Liver (tissue), 8 donors: ENCODE measurements at regions not wholly inside any gene's neighbourhood (a gene's known extent, or its start where the extent isn't known, plus 50 kb on each side); places are given as distances from the start of the nearest gene placed in this dataset.

Source experiments
- DNase-seq: peaks from one replicate; pipeline ENCODE4 v3.0.0-alpha.2; 2017; ENCODE audit warnings: low spot score
- H3K27ac ChIP-seq, 2 donors: one replicate each; pipeline ENCODE4 v1.7.0; 2013; ENCODE audit warnings: inconsistent platforms in 2 of 2, low read length in 2 of 2, control low read depth in 1 of 2, low read depth in 1 of 2, mild to moderate bottlenecking in 1 of 2
- H3K27me3 ChIP-seq, 4 donors: one replicate each; pipeline versions ENCODE4 v1.6.1 to v1.7.0; 2013; ENCODE audit warnings: low read length in 3 of 4, inconsistent platforms in 1 of 4, mild to moderate bottlenecking in 1 of 4, moderate library complexity in 1 of 4; ENCODE audit not compliant: control insufficient read depth in 4 of 4, insufficient read depth in 4 of 4
- H3K36me3 ChIP-seq, 4 donors: one replicate each; pipeline versions ENCODE4 v1.6.1 to v1.7.0; 2013; ENCODE audit warnings: low read length in 3 of 4, mild to moderate bottlenecking in 3 of 4, low read depth in 1 of 4, moderate library complexity in 1 of 4; ENCODE audit not compliant: control insufficient read depth in 4 of 4, insufficient read depth in 3 of 4
- H3K4me1 ChIP-seq, 4 donors: one replicate each; pipeline versions ENCODE4 v1.6.1 to v1.7.0; 2013; ENCODE audit warnings: low read length in 3 of 4, mild to moderate bottlenecking in 3 of 4, moderate library complexity in 1 of 4; ENCODE audit not compliant: control insufficient read depth in 4 of 4, insufficient read depth in 4 of 4
- H3K4me3 ChIP-seq, 3 donors: one replicate each; pipeline versions ENCODE4 v1.6.1 to v1.7.0; 2013; ENCODE audit warnings: low read length in 3 of 3, control low read depth in 1 of 3, low read depth in 1 of 3, mild to moderate bottlenecking in 1 of 3
- H3K9ac ChIP-seq, 2 donors: one replicate each; pipeline ENCODE4 v1.7.0; 2013; ENCODE audit warnings: low read length in 2 of 2, mild to moderate bottlenecking in 2 of 2, moderate library complexity in 2 of 2, control low read depth in 1 of 2, low read depth in 1 of 2
- H3K9me3 ChIP-seq, 4 donors: one replicate each; pipeline versions ENCODE4 v1.6.1 to v1.7.0; 2013; ENCODE audit warnings: low read length in 3 of 4; ENCODE audit not compliant: control insufficient read depth in 4 of 4
- EGR1 ChIP-seq, 2 donors: IDR thresholded peaks; 2 replicates each; pipeline ENCODE4 v1.6.1; 2016 to 2018; ENCODE audit warnings: antibody characterized with exemption in 2 of 2, low read depth in 2 of 2
- FOXA1 ChIP-seq: IDR thresholded peaks from 2 replicates; pipeline ENCODE4 v1.6.1; 2016; ENCODE audit warnings: antibody characterized with exemption
- FOXA2 ChIP-seq: IDR thresholded peaks from 2 replicates; pipeline ENCODE4 v1.6.1; 2016; ENCODE audit warnings: antibody characterized with exemption
- GABPA ChIP-seq, 2 donors: IDR thresholded peaks in 1 of 2; conservative IDR thresholded peaks in 1 of 2; 2 replicates each; pipeline ENCODE4 v1.6.1; 2016; ENCODE audit warnings: antibody characterized with exemption in 2 of 2, mild to moderate bottlenecking in 1 of 2, moderate library complexity in 1 of 2
- HNF4A ChIP-seq, 2 donors: conservative IDR thresholded peaks; 2 replicates each; pipeline ENCODE4 v1.6.1; 2016; ENCODE audit warnings: antibody characterized with exemption in 2 of 2, mild to moderate bottlenecking in 2 of 2
- HNF4G ChIP-seq: IDR thresholded peaks from 2 replicates; pipeline ENCODE4 v1.6.1; 2016; ENCODE audit warnings: antibody characterized with exemption
- JUND ChIP-seq, 2 donors: IDR thresholded peaks; 2 replicates each; pipeline ENCODE4 v1.6.1; 2016; ENCODE audit warnings: antibody characterized with exemption in 2 of 2
- MAX ChIP-seq: IDR thresholded peaks from 2 replicates; pipeline ENCODE4 v1.6.1; 2016; ENCODE audit warnings: antibody characterized with exemption
- NR2F2 ChIP-seq: IDR thresholded peaks from 2 replicates; pipeline ENCODE4 v1.6.1; 2016; ENCODE audit warnings: antibody characterized with exemption
- RAD21 ChIP-seq, 2 donors: IDR thresholded peaks; 2 replicates each; pipeline ENCODE4 v1.6.1; 2016; ENCODE audit warnings: antibody characterized with exemption in 2 of 2, mild to moderate bottlenecking in 2 of 2
- REST ChIP-seq: IDR thresholded peaks from 2 replicates; pipeline ENCODE4 v1.6.1; 2016; ENCODE audit warnings: antibody characterized with exemption, mild to moderate bottlenecking
- RXRA ChIP-seq, 2 donors: IDR thresholded peaks; 2 replicates each; pipeline ENCODE4 v1.6.1; 2017 to 2018; ENCODE audit warnings: antibody characterized with exemption in 2 of 2, mild to moderate bottlenecking in 1 of 2
- SP1 ChIP-seq: IDR thresholded peaks from 2 replicates; pipeline ENCODE4 v1.6.1; 2018; ENCODE audit warnings: antibody characterized with exemption, mild to moderate bottlenecking
- TAF1 ChIP-seq: conservative IDR thresholded peaks from 2 replicates; pipeline ENCODE4 v1.6.1; 2016; ENCODE audit warnings: antibody characterized with exemption, mild to moderate bottlenecking
- YY1 ChIP-seq: IDR thresholded peaks from 2 replicates; pipeline ENCODE4 v1.6.1; 2016; ENCODE audit warnings: antibody characterized with exemption, mild to moderate bottlenecking
- ZBTB33 ChIP-seq: IDR thresholded peaks from 2 replicates; pipeline ENCODE4 v1.6.1; 2016; ENCODE audit warnings: antibody characterized with exemption
- WGBS: extraction: QIAGEN DNeasy Blood & Tissue Kit; methylation state at CpG from one replicate; pipeline ENCODE4 v1.1.7; 2013; 5-methylcytosine and 5-hydroxymethylcytosine counted together
- TF ChIP-seq, protein P1 (sequence below): fragments of 150-350 bp; IDR thresholded peaks from 2 replicates; pipeline ENCODE4 v1.5.1; 2017; ENCODE audit warnings: improper control_type of control experiment, low read depth, low read length; ENCODE audit not compliant: missing input control
- TF ChIP-seq, protein P2 (sequence below): IDR thresholded peaks from 2 replicates; pipeline ENCODE4 v1.6.1; 2016; ENCODE audit warnings: antibody characterized with exemption
- donor health status: healthy.
- donor health status: healthy.
- donor health status: healthy.
- donor health status: healthy.
- donor health status: healthy.

- Histone ChIP-seq H3K27ac (no peak overlapping the region), H3K9me3 (no peaks in the 10 kb centered on the region), H3K27me3 (peaks cover 0 to 3% (median 0%) of the 10 kb centered on the region in 4 donors), H3K36me3 (no peaks in the 10 kb centered on the region), H3K4me1 (no peaks in the 10 kb centered on the region), H3K9ac (no peak overlapping the region), H3K4me3 (no peak overlapping the region)
- DNase-seq: no peak
- WGBS: 77% methylated on average over 4 of the region's 4 CpGs
- no peak for TF ChIP-seq ZBTB33
- no peak for TF ChIP-seq FOXA2
- TF ChIP-seq YY1: no peak
- no peak for TF ChIP-seq REST
- TF ChIP-seq HNF4G: no peak
These were observed 272.6 kb downstream of the MSX2 start for GRCh38 chr5:174996941-174997340.

DNA sequence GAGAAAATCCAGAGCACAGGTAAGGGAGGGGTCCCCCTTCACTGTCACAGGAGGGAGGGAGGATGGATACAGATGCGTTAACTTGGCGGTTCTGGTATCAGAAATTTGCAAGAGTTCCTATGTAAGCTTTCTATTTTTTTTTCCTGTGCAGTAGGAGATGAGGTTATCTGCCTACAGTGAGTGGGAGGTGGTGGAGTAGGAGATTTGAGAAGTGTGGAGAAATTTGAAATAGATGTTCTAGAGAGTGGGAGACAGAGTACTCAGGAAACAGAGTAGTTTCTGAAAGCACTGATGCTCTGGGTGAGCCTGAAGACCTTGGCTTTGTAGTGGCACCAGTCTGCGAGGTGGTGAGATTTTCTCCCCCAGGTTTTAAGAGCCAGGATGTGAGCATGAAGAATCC lies 271.4 kb downstream of the MSX2 start:
- Histone ChIP-seq H3K36me3 (no peaks in the 10 kb centered on the region), H3K9ac (no peak overlapping the region), H3K27ac (no peak overlapping the region), H3K4me1 (peaks cover 0 to 5% (median 2%) of the 10 kb centered on the region in 4 donors), H3K9me3 (no peaks in the 10 kb centered on the region), H3K27me3 (peaks cover 0 to 3% (median 0%) of the 10 kb centered on the region in 4 donors), H3K4me3 (no peak overlapping the region)
- 77% methylated on average over 3 of the region's 3 CpGs for WGBS
- no peak for DNase-seq
- TF ChIP-seq HNF4A (conservative IDR thresholded peaks at IDR 0.05) (no peak), MAX (no peak), NR2F2 (no peak), SP1 (no peak), RAD21 (IDR thresholded peaks at IDR 0.05) (no peak), YY1 (no peak), ZBTB33 (no peak), FOXA2 (no peak), REST (no peak), EGR1 (IDR thresholded peaks at IDR 0.05; ENCODE audit: low read depth in 2 of 2) (no peak), JUND (IDR thresholded peaks at IDR 0.05) (no peak), RXRA (IDR thresholded peaks at IDR 0.05) (no peak), FOXA1 (no peak), TAF1 (no peak), HNF4G (no peak), GABPA (IDR thresholded peaks at IDR 0.05 in 1 of 2, conservative IDR thresholded peaks at IDR 0.05 in 1 of 2) (no peak)
- TF ChIP-seq, protein P1, sequence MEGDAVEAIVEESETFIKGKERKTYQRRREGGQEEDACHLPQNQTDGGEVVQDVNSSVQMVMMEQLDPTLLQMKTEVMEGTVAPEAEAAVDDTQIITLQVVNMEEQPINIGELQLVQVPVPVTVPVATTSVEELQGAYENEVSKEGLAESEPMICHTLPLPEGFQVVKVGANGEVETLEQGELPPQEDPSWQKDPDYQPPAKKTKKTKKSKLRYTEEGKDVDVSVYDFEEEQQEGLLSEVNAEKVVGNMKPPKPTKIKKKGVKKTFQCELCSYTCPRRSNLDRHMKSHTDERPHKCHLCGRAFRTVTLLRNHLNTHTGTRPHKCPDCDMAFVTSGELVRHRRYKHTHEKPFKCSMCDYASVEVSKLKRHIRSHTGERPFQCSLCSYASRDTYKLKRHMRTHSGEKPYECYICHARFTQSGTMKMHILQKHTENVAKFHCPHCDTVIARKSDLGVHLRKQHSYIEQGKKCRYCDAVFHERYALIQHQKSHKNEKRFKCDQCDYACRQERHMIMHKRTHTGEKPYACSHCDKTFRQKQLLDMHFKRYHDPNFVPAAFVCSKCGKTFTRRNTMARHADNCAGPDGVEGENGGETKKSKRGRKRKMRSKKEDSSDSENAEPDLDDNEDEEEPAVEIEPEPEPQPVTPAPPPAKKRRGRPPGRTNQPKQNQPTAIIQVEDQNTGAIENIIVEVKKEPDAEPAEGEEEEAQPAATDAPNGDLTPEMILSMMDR: no peak
- TF ChIP-seq, protein P2, sequence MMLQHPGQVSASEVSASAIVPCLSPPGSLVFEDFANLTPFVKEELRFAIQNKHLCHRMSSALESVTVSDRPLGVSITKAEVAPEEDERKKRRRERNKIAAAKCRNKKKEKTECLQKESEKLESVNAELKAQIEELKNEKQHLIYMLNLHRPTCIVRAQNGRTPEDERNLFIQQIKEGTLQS: no peak
